Activated T-cell treated with anti-CD3 and anti-CD28 coated beads for 48 hours (primary cell): ENCODE measurements at regions not wholly inside any gene's neighbourhood (a gene's known extent, or its start where the extent isn't known, plus 50 kb on each side); places are given as distances from the start of the nearest gene placed in this dataset.
"Not testable (repeated sequence)": the region's sequence is repeated elsewhere in the genome, so short reads cannot be mapped to it uniquely, and the experiment has no call there.

Experiments
- DNase-seq: peaks from one replicate; pipeline ENCODE4 v3.0.0-alpha.2; 2020; ENCODE audit warnings: low read depth

GRCh38 chr7:119270644-119271043, 1002.3 kb upstream of the KCND2 start:
- no peak for DNase-seq

GRCh38 chr7:119271147-119271779, 1001.7 kb upstream of the KCND2 start:
- no peak for DNase-seq

GRCh38 chr7:119281181-119281846, 991.7 kb upstream of the KCND2 start:
- no peak for DNase-seq

GRCh38 chr7:119283353-119283752, 989.6 kb upstream of the KCND2 start:
- no peak for DNase-seq

- no peak for DNase-seq
Observed at GRCh38 chr7:119288416-119288815, 984.6 kb upstream of the KCND2 start.

GRCh38 chr7:119300341-119300740, 972.6 kb upstream of the KCND2 start:
- not testable (repeated sequence) for DNase-seq

GRCh38 chr7:119320316-119320715, 952.7 kb upstream of the KCND2 start:
- DNase-seq, result no peak

GRCh38 chr7:119329715-119330114, 943.3 kb upstream of the KCND2 start:
- no peak for DNase-seq

GRCh38 chr7:119335405-119335804, 937.6 kb upstream of the KCND2 start:
- DNase-seq, result no peak

- no peak for DNase-seq
Observed at GRCh38 chr7:119341822-119342221, 931.2 kb upstream of the KCND2 start.

- DNase-seq, result no peak
Observed at GRCh38 chr7:119343289-119343688, 929.7 kb upstream of the KCND2 start.

GRCh38 chr7:119344466-119344865, 928.5 kb upstream of the KCND2 start:
- DNase-seq, result no peak

GRCh38 chr7:119348491-119348890, 924.5 kb upstream of the KCND2 start:
- no peak for DNase-seq

GRCh38 chr7:119350334-119350733, 922.6 kb upstream of the KCND2 start:
- DNase-seq, result no peak

- DNase-seq, result no peak
Observed at GRCh38 chr7:119351320-119351719, 921.7 kb upstream of the KCND2 start.

GRCh38 chr7:119374436-119374835, 898.5 kb upstream of the KCND2 start:
- no peak for DNase-seq

- DNase-seq, result no peak
Observed at GRCh38 chr7:119377861-119378260, 895.1 kb upstream of the KCND2 start.

- DNase-seq, result no peak
Observed at GRCh38 chr7:119382726-119383125, 890.2 kb upstream of the KCND2 start.

- DNase-seq, result no peak
Observed at GRCh38 chr7:119395024-119395423, 878.0 kb upstream of the KCND2 start.

GRCh38 chr7:119397156-119397555, 875.8 kb upstream of the KCND2 start:
- no peak for DNase-seq

GRCh38 chr7:119408596-119408995, 864.4 kb upstream of the KCND2 start:
- DNase-seq, result no peak

GRCh38 chr7:119413314-119413805, 859.6 kb upstream of the KCND2 start:
- DNase-seq, result no peak

GRCh38 chr7:119415682-119416081, 857.3 kb upstream of the KCND2 start:
- no peak for DNase-seq

- DNase-seq, result no peak
Observed at GRCh38 chr7:119421657-119422056, 851.3 kb upstream of the KCND2 start.
